Loucy (cell line): ENCODE measurements at regions not wholly inside any gene's neighbourhood (a gene's known extent, or its start where the extent isn't known, plus 50 kb on each side); places are given as distances from the start of the nearest gene placed in this dataset.

Experiments used
- CTCF ChIP-seq: fragments of 200-600 bp; sonication (generic); conservative IDR thresholded peaks from 2 replicates; pipeline ENCODE4 v1.5.1; 2014; ENCODE audit warnings: mild to moderate bottlenecking, antibody characterized with exemption, low read length
- EZH2phosphoT487 ChIP-seq: fragments of 200-600 bp; IDR thresholded peaks from 2 replicates; pipeline ENCODE4 v1.6.1; 2018; ENCODE audit warnings: antibody characterized with exemption, mild to moderate bottlenecking, moderate library complexity, borderline replicate concordance

GRCh38 chr3:81244231-81244630 lies 517.2 kb downstream of the GBE1 start:
- TF ChIP-seq EZH2phosphoT487 (no peak), CTCF (no peak)
